Keratinocyte (primary cell): ENCODE measurements at regions not wholly inside any gene's neighbourhood (a gene's known extent, or its start where the extent isn't known, plus 50 kb on each side); places are given as distances from the start of the nearest gene placed in this dataset.

Source experiments
- DNase-seq: peaks from one replicate; pipeline ENCODE4 v3.0.0-alpha.2; 2011; ENCODE audit warnings: low read depth, missing footprints, low spot score
- FAIRE-seq: peaks from 2 replicates; lab custom pipeline; 2011; peaks lifted over from hg19 to GRCh38; lab: Jason Lieb, UNC
- H2AFZ ChIP-seq: 2 replicates; pipeline ENCODE4 v1.6.0; 2012; ENCODE audit warnings: low read length, control low read depth, inconsistent platforms; ENCODE audit not compliant: control insufficient read depth
- H3K27ac ChIP-seq: 2 replicates; pipeline ENCODE4 v1.5.1; 2011; ENCODE audit warnings: low read length; ENCODE audit not compliant: control insufficient read depth, insufficient read depth
- H3K27me3 ChIP-seq: 3 replicates; pipeline ENCODE4 v1.6.0; 2011; ENCODE audit warnings: low read length; ENCODE audit not compliant: control insufficient read depth, insufficient read depth; ENCODE audit errors: extremely low read depth
- H3K36me3 ChIP-seq, 2 experiments: 2 replicates in 1 of 2; 3 replicates in 1 of 2; pipeline ENCODE4 v1.5.1; 2011; ENCODE audit warnings: low read length in 2 of 2, mild to moderate bottlenecking in 1 of 2; ENCODE audit not compliant: control insufficient read depth in 2 of 2, insufficient read depth in 2 of 2; ENCODE audit errors: extremely low read depth in 1 of 2
- H3K4me1 ChIP-seq: 3 replicates; pipeline ENCODE4 v1.5.1; 2011; ENCODE audit warnings: low read length; ENCODE audit not compliant: control insufficient read depth, insufficient read depth; ENCODE audit errors: extremely low read depth
- H3K4me2 ChIP-seq: 3 replicates; pipeline ENCODE4 v1.6.0; 2011; ENCODE audit warnings: low read depth, low read length; ENCODE audit not compliant: control insufficient read depth, insufficient read depth; ENCODE audit errors: extremely low read depth
- H3K4me3 ChIP-seq, 3 experiments: fragments of 200-600 bp in 1 of 3; sonication (generic) in 1 of 3; 2 replicates in 2 of 3; 3 replicates in 1 of 3; pipeline ENCODE4 v1.5.1; 2011 to 2016; ENCODE audit warnings: low read length in 3 of 3, mild to moderate bottlenecking in 3 of 3, control low read depth in 2 of 3, inconsistent platforms in 1 of 3, low read depth in 1 of 3, mixed read lengths in 1 of 3, mixed run types in 1 of 3, moderate library complexity in 1 of 3; ENCODE audit not compliant: control insufficient read depth in 2 of 3, insufficient read depth in 2 of 3; ENCODE audit errors: extremely low read depth in 1 of 3
- H3K79me2 ChIP-seq: 2 replicates; pipeline ENCODE4 v1.6.0; 2012; ENCODE audit warnings: low read length; ENCODE audit not compliant: control insufficient read depth, insufficient read depth
- H3K9ac ChIP-seq: 3 replicates; pipeline ENCODE4 v1.6.0; 2011; ENCODE audit warnings: low read length; ENCODE audit not compliant: control insufficient read depth, insufficient read depth; ENCODE audit errors: extremely low read depth
- H3K9me1 ChIP-seq: 3 replicates; pipeline ENCODE4 v1.6.0; 2011; ENCODE audit warnings: low read length; ENCODE audit not compliant: control insufficient read depth, insufficient read depth; ENCODE audit errors: extremely low read depth
- H3K9me3 ChIP-seq: 2 replicates; pipeline ENCODE4 v1.5.1; 2012; ENCODE audit warnings: low read depth, low read length; ENCODE audit not compliant: control insufficient read depth
- H4K20me1 ChIP-seq: 3 replicates; pipeline ENCODE4 v1.6.0; 2011; ENCODE audit warnings: low read length; ENCODE audit not compliant: control insufficient read depth, insufficient read depth; ENCODE audit errors: extremely low read depth
- EZH2 ChIP-seq: IDR thresholded peaks from one replicate; pipeline ENCODE4 v1.6.1; 2012; ENCODE audit warnings: inconsistent platforms, mild to moderate bottlenecking, low read length, moderate library complexity
- dilution Hi-C: fragments of 300-500 bp; cut with MboI; formaldehyde crosslinking; loops from one replicate; pipeline ENCODE4 v1.7.0; 2020; ENCODE audit warnings: low sequenced_read_pairs; ENCODE audit not compliant: extremely low pct_ligation_motif_present
- TF ChIP-seq, protein P1 (sequence below), 3 experiments: IDR thresholded peaks in 1 of 3; conservative IDR thresholded peaks in 1 of 3; optimal IDR thresholded peaks in 1 of 3; 2 replicates in 2 of 3; 3 replicates in 1 of 3; pipeline versions ENCODE3 to v1.5.1; 2011; ENCODE audit warnings: low read length in 3 of 3, mild to moderate bottlenecking in 3 of 3, moderate library complexity in 2 of 3, control low read depth in 1 of 3, inconsistent platforms in 1 of 3; ENCODE audit not compliant: insufficient read depth in 2 of 3; ENCODE audit errors: extremely low read depth in 1 of 3

DNA sequence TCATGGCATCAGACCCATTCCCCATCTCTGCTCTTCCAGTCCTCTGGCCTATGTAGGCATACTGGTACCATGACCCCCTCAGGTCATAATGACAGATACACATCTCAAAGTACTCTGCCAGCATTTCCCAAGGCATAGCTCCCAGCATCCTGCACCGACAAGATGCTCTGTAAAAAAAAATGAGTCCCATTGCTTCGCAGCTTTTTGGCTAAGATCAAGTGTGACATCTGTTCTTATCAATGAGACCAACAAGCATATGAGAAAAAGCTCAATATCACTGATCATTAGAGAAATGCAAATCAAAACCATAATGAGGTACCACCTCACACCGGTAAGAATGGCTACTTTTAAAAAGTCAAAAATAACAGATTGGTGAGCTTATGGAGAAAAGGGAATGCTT is 463.9 kb upstream of the PROK2 start:
- dilution Hi-C loops = no loop called here
- Histone ChIP-seq H3K36me3 (no peaks in the 10 kb centered on the region), H3K4me3 (no peak overlapping the region), H4K20me1 (no peaks in the 10 kb centered on the region), H3K9ac (no peak overlapping the region), H3K27ac (no peak overlapping the region), H3K9me3 (no peaks in the 10 kb centered on the region), H3K9me1 (no peaks in the 10 kb centered on the region), H3K79me2 (no peaks in the 10 kb centered on the region), H3K27me3 (peaks cover 19% of the 10 kb centered on the region), H3K4me1 (no peaks in the 10 kb centered on the region), H3K4me2 (no peak overlapping the region), H2AFZ (no peak overlapping the region)
- DNase-seq = no peak
- TF ChIP-seq EZH2 = no peak
- TF ChIP-seq, protein P1, sequence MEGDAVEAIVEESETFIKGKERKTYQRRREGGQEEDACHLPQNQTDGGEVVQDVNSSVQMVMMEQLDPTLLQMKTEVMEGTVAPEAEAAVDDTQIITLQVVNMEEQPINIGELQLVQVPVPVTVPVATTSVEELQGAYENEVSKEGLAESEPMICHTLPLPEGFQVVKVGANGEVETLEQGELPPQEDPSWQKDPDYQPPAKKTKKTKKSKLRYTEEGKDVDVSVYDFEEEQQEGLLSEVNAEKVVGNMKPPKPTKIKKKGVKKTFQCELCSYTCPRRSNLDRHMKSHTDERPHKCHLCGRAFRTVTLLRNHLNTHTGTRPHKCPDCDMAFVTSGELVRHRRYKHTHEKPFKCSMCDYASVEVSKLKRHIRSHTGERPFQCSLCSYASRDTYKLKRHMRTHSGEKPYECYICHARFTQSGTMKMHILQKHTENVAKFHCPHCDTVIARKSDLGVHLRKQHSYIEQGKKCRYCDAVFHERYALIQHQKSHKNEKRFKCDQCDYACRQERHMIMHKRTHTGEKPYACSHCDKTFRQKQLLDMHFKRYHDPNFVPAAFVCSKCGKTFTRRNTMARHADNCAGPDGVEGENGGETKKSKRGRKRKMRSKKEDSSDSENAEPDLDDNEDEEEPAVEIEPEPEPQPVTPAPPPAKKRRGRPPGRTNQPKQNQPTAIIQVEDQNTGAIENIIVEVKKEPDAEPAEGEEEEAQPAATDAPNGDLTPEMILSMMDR (optimal IDR thresholded peaks at IDR 0.05 in 1 of 3, IDR thresholded peaks at IDR 0.05 in 1 of 3, conservative IDR thresholded peaks at IDR 0.05 in 1 of 3; ENCODE audit: extremely low read depth in 1 of 3, insufficient read depth in 2 of 3, low read length in 3 of 3) = no peak
- FAIRE-seq = no peak

DNA sequence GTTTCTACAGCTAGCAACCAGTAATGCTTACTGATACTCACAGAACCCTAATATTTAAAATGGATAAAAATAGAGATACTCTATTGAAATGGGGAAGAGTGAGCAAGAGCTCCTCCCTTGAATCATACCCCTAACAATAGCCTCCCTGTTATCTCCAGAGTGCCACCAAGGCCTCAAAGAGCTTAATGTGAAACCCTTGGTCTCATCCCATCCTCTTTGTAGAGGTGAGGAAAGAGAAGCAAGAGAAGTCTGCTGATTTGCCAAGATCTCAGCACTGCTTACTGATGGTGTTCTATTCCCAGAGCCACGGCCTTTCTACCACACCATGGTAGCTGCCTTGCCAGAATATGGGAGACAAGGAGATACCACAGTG is 463.4 kb upstream of the PROK2 start:
- no peak overlapping the region for H3K4me2 ChIP-seq
- peaks cover 19% of the 10 kb centered on the region for H3K27me3 ChIP-seq
- H3K9ac ChIP-seq = no peak overlapping the region
- dilution Hi-C loops = no loop called here
- H3K9me1 ChIP-seq = no peaks in the 10 kb centered on the region
- FAIRE-seq = no peak
- no peaks in the 10 kb centered on the region for H3K4me1 ChIP-seq
- H3K79me2 ChIP-seq = no peaks in the 10 kb centered on the region
- no peak for DNase-seq
- TF ChIP-seq, protein P1 (optimal IDR thresholded peaks at IDR 0.05 in 1 of 3, IDR thresholded peaks at IDR 0.05 in 1 of 3, conservative IDR thresholded peaks at IDR 0.05 in 1 of 3; ENCODE audit: extremely low read depth in 1 of 3, insufficient read depth in 2 of 3, low read length in 3 of 3) = no peak
- TF ChIP-seq EZH2 = no peak
- H4K20me1 ChIP-seq = no peaks in the 10 kb centered on the region
- H3K36me3 ChIP-seq = no peaks in the 10 kb centered on the region
- no peak overlapping the region for H3K4me3 ChIP-seq
- H3K9me3 ChIP-seq = no peaks in the 10 kb centered on the region
- no peak overlapping the region for H3K27ac ChIP-seq
- H2AFZ ChIP-seq = no peak overlapping the region
